Testis (tissue), 2 donors: ENCODE measurements at regions not wholly inside any gene's neighbourhood (a gene's known extent, or its start where the extent isn't known, plus 50 kb on each side); places are given as distances from the start of the nearest gene placed in this dataset.
"Not testable (repeated sequence)": the region's sequence is repeated elsewhere in the genome, so short reads cannot be mapped to it uniquely, and the experiment has no call there.

Experiments used
- POLR2A ChIP-seq: fragments of 450-650 bp; IDR thresholded peaks from one replicate; pipeline ENCODE4 v1.6.1; 2017; ENCODE audit warnings: antibody characterized with exemption, mild to moderate bottlenecking, moderate library complexity
- TF ChIP-seq, protein P1 (sequence below), 3 experiments: fragments of 450-650 bp in 2 of 3; fragments of 200-600 bp in 1 of 3; sonication (generic) in 1 of 3; IDR thresholded peaks; one replicate each; pipeline ENCODE4 v1.5.1; 2016 to 2019; ENCODE audit warnings: antibody characterized with exemption in 3 of 3, mild to moderate bottlenecking in 2 of 3, moderate library complexity in 1 of 3

DNA sequence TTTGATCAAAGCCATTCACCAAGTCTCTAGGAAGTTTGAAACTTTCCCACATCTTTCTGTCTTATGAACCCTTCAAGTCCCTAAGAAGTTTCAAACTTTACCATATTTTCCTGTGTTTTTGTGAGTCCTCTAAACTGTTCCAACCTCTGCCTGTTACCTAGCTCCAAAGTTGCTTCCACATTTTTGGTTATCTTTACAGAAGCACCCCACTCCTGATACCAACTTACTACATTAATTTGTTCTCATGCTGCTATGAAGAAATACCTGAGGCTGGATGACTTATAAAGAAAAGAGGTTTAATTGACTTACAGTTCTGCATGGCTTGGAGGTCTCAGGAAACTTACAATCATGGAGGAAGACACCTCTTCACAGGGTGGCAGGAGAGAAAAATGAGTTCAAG lies 961.6 kb downstream of the LTN1 start:
- TF ChIP-seq, protein P1, sequence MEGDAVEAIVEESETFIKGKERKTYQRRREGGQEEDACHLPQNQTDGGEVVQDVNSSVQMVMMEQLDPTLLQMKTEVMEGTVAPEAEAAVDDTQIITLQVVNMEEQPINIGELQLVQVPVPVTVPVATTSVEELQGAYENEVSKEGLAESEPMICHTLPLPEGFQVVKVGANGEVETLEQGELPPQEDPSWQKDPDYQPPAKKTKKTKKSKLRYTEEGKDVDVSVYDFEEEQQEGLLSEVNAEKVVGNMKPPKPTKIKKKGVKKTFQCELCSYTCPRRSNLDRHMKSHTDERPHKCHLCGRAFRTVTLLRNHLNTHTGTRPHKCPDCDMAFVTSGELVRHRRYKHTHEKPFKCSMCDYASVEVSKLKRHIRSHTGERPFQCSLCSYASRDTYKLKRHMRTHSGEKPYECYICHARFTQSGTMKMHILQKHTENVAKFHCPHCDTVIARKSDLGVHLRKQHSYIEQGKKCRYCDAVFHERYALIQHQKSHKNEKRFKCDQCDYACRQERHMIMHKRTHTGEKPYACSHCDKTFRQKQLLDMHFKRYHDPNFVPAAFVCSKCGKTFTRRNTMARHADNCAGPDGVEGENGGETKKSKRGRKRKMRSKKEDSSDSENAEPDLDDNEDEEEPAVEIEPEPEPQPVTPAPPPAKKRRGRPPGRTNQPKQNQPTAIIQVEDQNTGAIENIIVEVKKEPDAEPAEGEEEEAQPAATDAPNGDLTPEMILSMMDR (IDR thresholded peaks at IDR 0.05) = not testable (repeated sequence)
- not testable (repeated sequence) for TF ChIP-seq POLR2A
